Endothelial cell (in vitro differentiated cells): ENCODE measurements at regions not wholly inside any gene's neighbourhood (a gene's known extent, or its start where the extent isn't known, plus 50 kb on each side); places are given as distances from the start of the nearest gene placed in this dataset.

Source experiments
- DNase-seq: peaks from one replicate; pipeline ENCODE4 v3.0.0; 2021; ENCODE audit warnings: low spot score
- H3K27ac Mint-ChIP-seq: one replicate; pipeline ENCODE4 v1.8.0; 2021; ENCODE audit warnings: mixed read lengths, inconsistent platforms; ENCODE audit not compliant: unreplicated experiment
- H3K27me3 Mint-ChIP-seq: one replicate; pipeline ENCODE4 v1.8.0; 2021; ENCODE audit warnings: mild to moderate bottlenecking, moderate library complexity, mixed read lengths, inconsistent platforms; ENCODE audit not compliant: unreplicated experiment
- H3K36me3 Mint-ChIP-seq: one replicate; pipeline ENCODE4 v1.8.0; 2021; ENCODE audit warnings: mild to moderate bottlenecking, low read depth, mixed read lengths, inconsistent platforms; ENCODE audit not compliant: unreplicated experiment
- H3K4me1 Mint-ChIP-seq: one replicate; pipeline ENCODE4 v1.8.0; 2021; ENCODE audit warnings: mild to moderate bottlenecking, mixed read lengths, inconsistent platforms; ENCODE audit not compliant: unreplicated experiment
- H3K4me3 Mint-ChIP-seq: one replicate; pipeline ENCODE4 v1.8.0; 2021; ENCODE audit warnings: mild to moderate bottlenecking, mixed read lengths, inconsistent platforms; ENCODE audit not compliant: unreplicated experiment
- H3K9me3 Mint-ChIP-seq: one replicate; pipeline ENCODE4 v1.8.0; 2021; ENCODE audit warnings: mixed read lengths, inconsistent platforms; ENCODE audit not compliant: unreplicated experiment
- CTCF ChIP-seq: fragments of 200-600 bp; sonication (generic); IDR thresholded peaks from one replicate; pipeline ENCODE4 v1.5.0; 2021; ENCODE audit warnings: antibody characterized with exemption; ENCODE audit not compliant: unreplicated experiment

GRCh38 chr13:110773480-110773879 lies 60.0 kb downstream of the ING1 start:
- Mint-ChIP-seq H3K4me1 (peaks cover 8% of the 10 kb centered on the region), H3K9me3 (no peaks in the 10 kb centered on the region), H3K4me3 (no peak overlapping the region), H3K27ac (no peak overlapping the region), H3K27me3 (peaks cover 6% of the 10 kb centered on the region), H3K36me3 (no peaks in the 10 kb centered on the region)
- no peak for DNase-seq
- TF ChIP-seq CTCF: no peak

- H3K36me3 Mint-ChIP-seq: no peaks in the 10 kb centered on the region
Measured at GRCh38 chr13:110774051-110774450, 60.6 kb downstream of the ING1 start.

GRCh38 chr13:110774490-110774889 lies 61.0 kb downstream of the ING1 start:
- peaks cover 6% of the 10 kb centered on the region for H3K27me3 Mint-ChIP-seq
- H3K27ac Mint-ChIP-seq: no peak overlapping the region
- no peaks in the 10 kb centered on the region for H3K36me3 Mint-ChIP-seq
- DNase-seq: no peak
- TF ChIP-seq CTCF: no peak
- H3K4me1 Mint-ChIP-seq: peaks cover 8% of the 10 kb centered on the region
- no peak overlapping the region for H3K4me3 Mint-ChIP-seq
- H3K9me3 Mint-ChIP-seq: no peaks in the 10 kb centered on the region

More at GRCh38 chr13:110774051-110774450, 60.6 kb downstream of the ING1 start:
- DNase-seq: no peak
- H3K9me3 Mint-ChIP-seq: no peaks in the 10 kb centered on the region
- H3K4me3 Mint-ChIP-seq: no peak overlapping the region
- no peak overlapping the region for H3K27ac Mint-ChIP-seq
- H3K4me1 Mint-ChIP-seq: peaks cover 8% of the 10 kb centered on the region
- no peak for TF ChIP-seq CTCF
- peaks cover 6% of the 10 kb centered on the region for H3K27me3 Mint-ChIP-seq

- Mint-ChIP-seq H3K9me3 (no peaks in the 10 kb centered on the region), H3K27ac (no peak overlapping the region), H3K4me1 (peaks cover 6% of the 10 kb centered on the region), H3K36me3 (no peaks in the 10 kb centered on the region), H3K4me3 (no peak overlapping the region), H3K27me3 (peaks cover 3% of the 10 kb centered on the region)
- no peak for TF ChIP-seq CTCF
- no peak for DNase-seq
Measured at GRCh38 chr13:110775576-110775975, 62.1 kb downstream of the ING1 start.

- Mint-ChIP-seq H3K27me3 (peaks cover 1% of the 10 kb centered on the region), H3K36me3 (no peaks in the 10 kb centered on the region), H3K27ac (no peak overlapping the region), H3K4me1 (no peaks in the 10 kb centered on the region), H3K9me3 (no peaks in the 10 kb centered on the region), H3K4me3 (no peak overlapping the region)
- no peak for DNase-seq
- no peak for TF ChIP-seq CTCF
Measured at GRCh38 chr13:110777251-110777820, 63.8 kb downstream of the ING1 start.
